GM12891 (cell line): ENCODE measurements at regions not wholly inside any gene's neighbourhood (a gene's known extent, or its start where the extent isn't known, plus 50 kb on each side); places are given as distances from the start of the nearest gene placed in this dataset.
A peak's percentile ranks its signal among the peaks of the same experiment; 100 is the strongest.

Experiments
- DNase-seq: peaks from one replicate; pipeline ENCODE4 v3.0.0; 2011; ENCODE audit warnings: low spot score; ENCODE audit not compliant: insufficient read length
- FAIRE-seq: peaks from 2 replicates; lab custom pipeline; 2011; peaks lifted over from hg19 to GRCh38; lab: Jason Lieb, UNC
- PAX5 ChIP-seq: IDR thresholded peaks from 2 replicates; pipeline ENCODE4 v1.6.1; 2011; ENCODE audit warnings: low read length, moderate library complexity, mild to moderate bottlenecking; ENCODE audit not compliant: insufficient read depth, severe bottlenecking
- POLR2A ChIP-seq: IDR thresholded peaks from 2 replicates; pipeline ENCODE4 v1.6.1; 2011; ENCODE audit warnings: low read depth, low read length, control low read depth
- POLR2AphosphoS5 ChIP-seq: IDR thresholded peaks from 2 replicates; pipeline ENCODE4 v1.6.1; 2011; ENCODE audit warnings: low read depth, low read length, control low read depth
- POU2F2 ChIP-seq: IDR thresholded peaks from 2 replicates; pipeline ENCODE4 v1.6.1; 2011; ENCODE audit warnings: low read depth, mild to moderate bottlenecking, control low read depth, low read length, moderate library complexity
- SPI1 ChIP-seq: IDR thresholded peaks from 2 replicates; pipeline ENCODE4 v1.6.1; 2011; ENCODE audit warnings: low read depth, low read length, control low read depth
- TAF1 ChIP-seq: IDR thresholded peaks from 2 replicates; pipeline ENCODE4 v1.6.1; 2011; ENCODE audit warnings: low read depth, low read length, control low read depth

DNA sequence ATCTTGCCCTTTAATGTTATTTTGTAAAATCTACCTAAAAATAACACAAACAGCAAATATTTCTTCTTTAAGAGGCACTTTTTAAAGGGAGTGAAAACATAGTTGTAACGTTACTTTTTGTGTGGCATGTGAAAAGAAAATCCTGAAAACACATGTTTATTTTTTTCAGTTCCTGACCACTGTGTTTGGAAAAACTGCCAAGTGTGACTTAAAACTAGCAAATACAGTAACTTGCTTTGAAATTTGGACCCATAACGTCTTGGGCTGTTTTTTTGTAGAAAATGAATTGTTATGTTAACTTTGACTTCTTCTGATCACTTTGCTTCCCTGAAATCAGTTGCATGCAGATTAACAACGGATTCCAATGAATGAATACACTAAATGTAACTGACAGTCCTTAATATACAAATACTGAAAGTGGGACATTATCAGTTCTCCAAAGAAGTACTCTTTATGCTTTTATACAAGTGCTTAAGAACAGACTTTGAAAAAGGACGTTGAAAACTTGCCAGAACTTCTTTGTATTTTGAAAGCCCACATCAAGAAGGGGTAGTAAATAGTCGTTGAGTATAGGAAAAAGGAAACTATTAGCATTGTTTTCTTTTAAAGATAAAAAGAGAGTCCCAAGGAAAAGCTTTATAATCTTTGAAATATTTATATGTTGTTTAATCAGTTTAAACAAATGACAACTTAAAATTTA is 96.1 kb upstream of the ZEB2 start:
- FAIRE-seq (no peak), DNase-seq (no peak)
- TF ChIP-seq POLR2A (no peak), PAX5 (no peak), SPI1 (no peak), POU2F2 (no peak), TAF1 (no peak), POLR2AphosphoS5 (no peak)

GRCh38 chr2:144607891-144608521 is 88.1 kb upstream of the ZEB2 start:
- no peak for FAIRE-seq
- DNase-seq, result no peak
- TF ChIP-seq POU2F2 (no peak), TAF1 (no peak), PAX5 (no peak), SPI1 (no peak), POLR2AphosphoS5 (no peak), POLR2A (no peak)

DNA sequence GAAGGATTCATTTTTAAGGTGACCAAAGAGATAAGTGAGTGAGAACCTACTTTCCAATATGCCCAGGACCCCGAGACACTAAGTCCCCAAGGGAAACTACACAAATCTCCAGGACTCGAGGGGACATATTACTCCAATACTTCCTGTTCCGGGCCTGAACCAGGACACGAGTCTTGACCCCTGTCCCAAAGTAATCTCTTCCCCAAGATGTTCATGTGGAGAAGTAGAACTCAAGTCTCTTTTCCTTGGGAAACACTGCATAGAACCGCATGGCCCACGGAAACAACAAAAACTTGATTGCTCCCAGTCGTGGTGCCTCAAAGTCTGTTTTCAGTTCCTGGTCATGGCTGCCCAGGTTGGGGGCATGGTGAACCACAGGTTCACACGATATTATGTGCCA is 87.2 kb upstream of the ZEB2 start:
- DNase-seq (no peak), FAIRE-seq (peak; percentile 28)
- TF ChIP-seq POLR2A (no peak), PAX5 (no peak), POLR2AphosphoS5 (no peak), SPI1 (no peak), POU2F2 (no peak), TAF1 (no peak)

- TF ChIP-seq POLR2A, result no peak
- TF ChIP-seq SPI1, result no peak
- no peak for TF ChIP-seq PAX5
- TF ChIP-seq POLR2AphosphoS5, result no peak
- no peak for TF ChIP-seq POU2F2
- no peak for TF ChIP-seq TAF1
- FAIRE-seq (no peak), DNase-seq (no peak)
Observed at GRCh38 chr2:144606466-144607095, 86.7 kb upstream of the ZEB2 start.

DNA sequence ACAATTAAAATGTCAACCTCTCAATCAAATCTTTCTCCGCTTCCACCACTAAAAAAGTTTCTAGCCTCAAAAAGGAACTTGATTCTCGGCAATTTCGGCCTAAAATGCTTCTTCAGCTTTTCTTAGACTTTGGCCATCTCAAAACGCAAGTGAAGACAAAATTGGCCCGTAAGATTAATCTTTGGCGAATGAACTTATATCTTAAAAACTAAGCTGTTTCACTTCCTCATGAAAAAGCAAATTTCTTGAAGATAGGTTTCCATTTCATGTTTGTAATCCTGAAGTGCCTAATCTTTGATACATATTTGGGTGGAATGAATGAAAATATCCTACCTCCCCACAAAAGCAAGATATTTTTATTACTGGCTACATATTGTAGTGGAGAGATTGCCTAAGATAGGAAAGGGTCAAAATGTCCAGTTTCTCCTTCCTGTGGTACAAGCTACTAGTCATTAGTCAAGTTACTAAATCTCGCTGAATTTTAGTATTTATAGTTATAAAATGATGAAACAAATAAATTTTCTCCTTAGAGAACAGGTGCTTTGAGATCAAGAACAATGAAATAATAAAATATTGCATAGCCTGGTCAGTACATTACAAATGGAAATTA is 85.4 kb upstream of the ZEB2 start:
- DNase-seq (no peak), FAIRE-seq (no peak)
- no peak for TF ChIP-seq POLR2AphosphoS5
- peak; percentile 73 for TF ChIP-seq SPI1

DNA sequence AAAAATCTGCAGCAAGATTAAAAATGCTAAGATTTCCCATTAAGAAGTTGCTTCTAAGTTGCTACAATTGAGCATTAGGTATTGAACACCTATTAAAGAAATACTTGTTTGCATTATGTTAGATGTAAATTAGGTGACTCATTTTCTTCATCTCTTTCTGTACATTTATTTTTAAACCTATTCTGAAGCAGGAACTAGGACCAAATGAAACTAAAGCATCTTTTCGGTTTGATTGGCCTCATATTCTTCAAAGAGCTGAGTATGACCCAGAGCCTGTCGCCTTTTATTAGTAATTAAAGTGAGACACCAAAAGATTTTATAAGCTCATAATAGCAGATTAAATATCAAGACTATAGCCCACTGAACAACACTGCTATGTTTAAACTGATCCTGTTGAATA is 83.4 kb upstream of the ZEB2 start:
- FAIRE-seq (no peak), DNase-seq (no peak)
- no peak for TF ChIP-seq SPI1
- TF ChIP-seq POLR2AphosphoS5, result no peak
- no peak for TF ChIP-seq POU2F2
- TF ChIP-seq TAF1, result no peak
- no peak for TF ChIP-seq POLR2A
- TF ChIP-seq PAX5, result no peak

DNA sequence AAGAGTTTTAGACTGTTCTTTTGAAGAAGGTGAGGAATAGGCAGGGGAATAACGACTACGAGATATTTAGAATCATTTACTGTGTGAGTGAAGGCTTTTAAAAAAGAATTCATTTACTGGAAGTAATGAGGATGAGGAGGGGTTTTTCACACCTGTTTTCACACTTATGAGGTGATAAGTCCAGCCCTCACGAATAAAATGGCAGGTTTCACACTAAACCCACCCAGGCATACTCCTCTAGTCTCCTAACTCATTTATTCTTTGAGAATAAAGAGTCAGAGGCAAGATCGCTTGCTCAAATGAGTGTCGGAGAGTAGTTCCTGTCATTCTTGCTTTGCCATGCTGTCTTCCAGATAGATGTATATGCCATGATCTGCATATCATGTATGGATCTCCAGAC is 79.0 kb upstream of the ZEB2 start:
- FAIRE-seq (no peak), DNase-seq (no peak)
- no peak for TF ChIP-seq POLR2A
- no peak for TF ChIP-seq POU2F2
- TF ChIP-seq SPI1, result no peak
- TF ChIP-seq POLR2AphosphoS5, result no peak
- no peak for TF ChIP-seq PAX5
- no peak for TF ChIP-seq TAF1

- DNase-seq (no peak), FAIRE-seq (no peak)
- TF ChIP-seq PAX5 (no peak), POU2F2 (no peak), POLR2A (no peak), TAF1 (no peak), SPI1 (no peak), POLR2AphosphoS5 (no peak)
Observed at GRCh38 chr2:144597894-144598593, 78.1 kb upstream of the ZEB2 start.

DNA sequence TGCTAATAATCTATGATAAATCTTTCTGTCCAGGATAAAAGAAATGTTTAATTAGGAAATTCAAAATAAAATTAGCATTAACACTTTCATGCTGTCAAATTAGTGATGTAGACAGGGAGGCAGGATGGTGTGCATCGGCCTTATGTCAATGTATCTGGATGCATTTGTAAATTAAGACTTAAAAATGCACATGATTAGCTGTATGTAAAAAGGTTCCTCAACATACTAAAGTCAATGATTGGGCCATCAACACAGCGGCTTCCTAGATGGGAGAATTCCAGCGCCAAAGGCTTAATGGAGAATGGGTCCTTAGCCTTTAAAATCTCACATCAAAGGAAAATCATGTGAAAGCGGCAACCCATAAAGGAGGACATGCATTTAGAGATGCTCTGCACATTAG is 77.5 kb upstream of the ZEB2 start:
- FAIRE-seq, result no peak
- no peak for DNase-seq
- TF ChIP-seq TAF1, result no peak
- no peak for TF ChIP-seq POLR2AphosphoS5
- TF ChIP-seq POLR2A, result no peak
- no peak for TF ChIP-seq SPI1
- no peak for TF ChIP-seq POU2F2
- no peak for TF ChIP-seq PAX5
